ENCODE measurements at regions not wholly inside any gene's neighbourhood (a gene's known extent, or its start where the extent isn't known, plus 50 kb on each side); places are given as distances from the start of the nearest gene placed in this dataset.

DNA sequence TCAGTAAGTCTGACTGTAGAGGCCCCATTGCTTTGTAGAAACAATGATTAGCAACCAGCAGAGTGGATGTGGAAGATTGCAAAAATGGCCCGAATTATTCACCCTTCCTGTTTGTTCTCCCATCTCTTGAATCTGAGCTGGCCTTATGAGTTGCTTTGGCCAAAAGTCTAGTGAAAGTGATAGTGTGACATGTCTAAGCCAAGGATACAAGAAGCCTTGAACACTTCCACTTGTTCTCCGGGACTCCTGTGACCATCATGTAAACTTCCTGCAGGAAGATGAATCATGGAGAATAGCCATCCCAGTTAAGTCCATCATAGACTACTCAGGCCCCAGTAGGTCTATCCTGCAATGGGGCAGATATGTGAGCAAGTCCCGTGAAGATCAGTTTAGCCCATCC, 252.0 kb upstream of the JAG1 start:
- DNase-seq: no peak

DNA sequence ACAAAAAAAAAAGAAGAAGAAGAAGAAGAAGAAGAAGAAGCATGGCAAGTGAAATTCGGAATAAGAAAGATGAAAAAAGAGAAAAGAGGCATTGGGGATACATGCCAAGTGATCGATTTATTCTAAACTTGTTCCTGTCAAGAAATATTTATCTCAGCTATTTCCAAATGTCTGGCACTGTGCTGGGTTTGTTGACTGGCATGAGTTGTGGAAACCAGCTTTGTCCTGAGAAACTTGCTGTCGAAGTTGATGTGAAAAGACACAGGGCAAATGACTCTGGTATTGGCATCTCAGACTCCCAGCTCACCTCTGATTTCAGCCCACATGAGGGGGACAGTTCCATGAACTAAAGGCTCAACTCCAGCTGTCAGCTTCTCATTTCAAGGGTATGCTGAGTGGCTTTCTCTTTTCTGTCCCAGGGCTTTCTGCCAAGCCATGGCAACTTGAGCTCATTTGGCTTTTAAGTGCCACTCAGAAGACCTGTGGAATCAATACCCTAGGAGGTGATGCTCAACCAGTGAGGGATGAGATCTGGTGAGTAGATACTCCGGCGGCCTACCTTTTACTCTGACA, 253.3 kb upstream of the JAG1 start:
- no peak for DNase-seq

DNA sequence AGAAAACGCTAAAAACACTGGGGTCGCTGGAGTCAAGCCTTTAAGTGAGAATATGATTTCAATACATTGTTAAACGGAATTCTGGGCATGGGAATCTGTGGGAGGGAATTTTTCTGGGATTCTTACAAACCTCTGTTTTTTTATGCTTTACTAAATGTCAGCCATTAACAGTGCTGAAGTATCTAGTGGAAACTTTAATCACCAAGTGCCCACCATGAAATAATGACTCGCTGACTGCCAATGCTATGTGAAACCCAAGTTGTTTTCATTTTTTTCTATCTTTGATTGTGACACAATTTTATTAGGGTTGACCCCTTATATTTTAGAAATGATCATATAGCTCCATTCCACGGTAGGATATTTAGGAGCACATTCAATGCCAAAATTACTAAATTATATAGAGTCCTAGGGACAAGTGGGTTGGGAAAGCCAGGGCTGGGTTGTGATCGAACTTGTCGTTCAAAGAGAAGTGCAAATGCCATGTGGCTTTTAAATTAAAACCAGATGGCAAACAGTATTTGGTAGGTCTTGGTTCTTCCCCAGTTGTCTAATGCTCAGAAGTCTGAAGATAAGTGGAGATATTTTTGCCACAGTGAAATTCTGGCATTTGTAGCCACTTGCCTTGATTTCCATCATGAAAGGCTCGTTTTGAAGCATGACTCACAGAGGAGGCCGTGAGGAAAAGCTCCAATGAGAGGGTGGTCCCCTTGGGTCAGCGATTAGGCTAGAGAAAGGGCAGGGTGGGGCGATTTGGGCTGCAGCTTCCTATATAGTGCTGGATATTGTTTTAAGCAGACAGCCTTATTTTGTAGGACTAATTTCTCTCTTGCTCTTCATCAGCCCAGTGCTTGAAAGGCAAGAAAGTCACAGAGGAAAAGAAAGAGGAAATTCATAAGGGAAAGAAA, 254.4 kb upstream of the JAG1 start:
- DNase-seq: no peak

DNA sequence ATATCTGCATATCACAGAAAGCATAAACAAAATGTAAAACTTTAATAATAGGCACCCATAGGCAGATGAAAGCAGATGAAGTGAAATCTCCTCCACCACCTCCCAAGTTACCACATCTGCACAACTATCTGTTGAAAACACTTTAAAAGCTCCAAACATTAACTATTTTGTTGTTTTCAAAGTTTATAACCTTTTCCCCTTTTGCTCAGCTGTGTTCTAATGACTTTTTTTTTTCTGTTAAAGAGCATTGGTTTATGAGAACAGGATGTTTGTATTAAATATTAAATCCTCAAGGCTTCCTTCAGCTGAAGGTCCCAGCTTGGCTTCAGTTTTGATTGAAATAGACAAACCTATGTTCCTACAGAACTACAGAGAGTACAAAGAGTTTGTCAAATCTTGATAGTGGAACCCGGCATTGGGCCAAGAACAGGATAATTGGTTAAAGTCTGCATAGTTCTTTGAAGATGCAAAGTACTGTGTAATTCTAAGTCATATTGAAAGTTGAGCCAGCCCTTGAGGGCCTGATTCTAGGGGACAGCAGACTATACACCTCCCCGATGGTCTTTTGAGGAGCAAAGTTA, 255.1 kb upstream of the JAG1 start:
- no peak for DNase-seq

DNA sequence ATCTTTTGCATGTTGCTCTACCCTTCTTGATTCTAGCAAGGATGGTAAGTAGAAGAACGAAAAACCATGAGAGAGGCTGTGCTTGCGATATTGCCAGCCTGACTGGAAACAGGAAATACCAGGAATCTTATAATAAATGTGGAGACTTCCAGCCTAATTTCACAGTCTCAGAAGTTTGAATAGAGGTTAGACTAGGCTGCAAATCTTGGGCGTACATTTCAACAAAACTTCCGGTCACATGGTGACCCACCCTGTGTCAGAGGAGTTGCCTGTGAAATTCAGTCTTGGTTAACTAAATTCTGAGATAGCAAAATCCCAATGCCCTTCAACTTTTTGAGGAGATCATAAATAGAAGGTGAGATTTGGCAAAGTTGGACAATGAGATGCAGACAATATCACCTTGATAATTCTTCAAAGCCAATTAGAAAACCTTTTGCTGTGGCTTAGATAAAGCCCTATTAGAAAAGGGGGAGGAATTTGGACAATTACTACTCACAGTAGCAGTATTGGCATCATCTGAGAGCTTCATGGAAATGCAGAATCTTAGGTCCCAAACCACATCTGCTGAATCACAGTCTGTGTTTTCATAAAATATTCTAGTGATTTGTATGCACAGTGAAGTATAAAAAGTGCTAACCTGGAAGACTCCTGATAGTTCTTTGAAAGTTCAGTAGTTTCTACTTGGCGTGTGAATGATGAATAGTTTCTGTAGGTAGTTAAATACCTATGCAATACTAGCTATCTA, 262.0 kb upstream of the JAG1 start:
- DNase-seq: no peak

DNA sequence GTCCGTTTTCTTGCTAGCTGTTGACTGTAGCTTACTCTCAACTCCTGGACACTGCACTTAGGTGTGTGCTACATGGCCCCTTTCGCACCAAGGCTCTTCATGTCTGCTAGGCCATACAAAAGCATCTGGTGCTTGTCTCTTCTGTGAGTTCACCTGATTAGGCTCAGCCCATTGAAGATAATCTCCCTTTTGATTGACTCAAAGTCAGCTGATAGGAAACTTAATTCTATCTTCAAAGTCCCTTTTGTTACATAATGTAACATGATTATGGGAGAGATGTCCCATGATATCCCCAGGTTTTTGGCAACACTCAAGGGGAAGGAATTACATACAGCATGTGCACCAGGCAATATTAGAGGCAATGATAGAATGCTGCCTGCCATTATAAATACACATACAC, 263.0 kb upstream of the JAG1 start:
- no peak for DNase-seq

DNA sequence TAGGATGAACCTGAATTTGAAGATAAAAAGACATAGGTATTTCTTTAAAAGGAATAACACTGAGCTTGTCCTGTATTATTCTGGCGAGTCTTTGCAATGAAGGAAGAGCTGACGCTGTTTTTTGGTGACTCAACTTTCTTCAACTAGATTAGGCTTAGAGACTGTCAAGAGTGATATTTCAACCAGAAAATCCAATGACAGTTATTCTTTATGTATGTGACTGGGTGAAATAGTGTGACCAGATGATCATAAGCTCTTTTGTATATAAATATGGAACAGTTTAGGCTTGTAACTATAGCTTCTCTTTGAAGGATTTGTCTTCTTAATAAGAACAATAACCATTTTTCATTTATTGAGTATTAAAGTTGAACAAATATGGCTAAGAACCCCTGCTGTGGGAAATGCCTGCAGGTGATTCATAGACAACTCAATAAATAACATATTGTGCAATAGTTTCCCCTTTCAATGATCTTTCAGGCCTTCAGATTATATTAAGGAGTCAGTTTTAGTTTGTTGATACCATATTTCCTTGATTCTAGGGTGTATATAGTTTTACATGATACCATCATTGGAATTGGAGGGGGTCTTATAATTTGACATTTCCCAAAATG, 265.6 kb upstream of the JAG1 start:
- DNase-seq: no peak

DNA sequence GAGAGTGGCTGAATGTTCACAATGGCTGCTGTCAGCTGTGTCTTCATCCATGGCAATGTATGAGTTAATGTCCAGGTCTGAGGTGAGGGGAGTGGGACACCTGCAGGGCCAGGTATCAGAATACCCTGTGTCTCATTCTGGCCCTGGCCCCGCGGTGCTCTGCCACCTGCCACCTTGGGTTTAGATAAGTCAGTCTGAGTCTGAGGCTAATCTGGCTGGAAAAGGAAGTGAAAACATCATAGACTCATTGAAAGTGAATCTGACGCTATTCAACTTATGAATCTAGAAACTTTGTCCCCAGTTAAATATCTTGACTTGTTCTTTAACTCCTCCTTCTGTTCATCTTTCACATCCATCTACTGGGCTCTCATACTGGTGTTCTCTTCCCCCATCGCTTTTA, 267.1 kb upstream of the JAG1 start:
- no peak for DNase-seq

DNA sequence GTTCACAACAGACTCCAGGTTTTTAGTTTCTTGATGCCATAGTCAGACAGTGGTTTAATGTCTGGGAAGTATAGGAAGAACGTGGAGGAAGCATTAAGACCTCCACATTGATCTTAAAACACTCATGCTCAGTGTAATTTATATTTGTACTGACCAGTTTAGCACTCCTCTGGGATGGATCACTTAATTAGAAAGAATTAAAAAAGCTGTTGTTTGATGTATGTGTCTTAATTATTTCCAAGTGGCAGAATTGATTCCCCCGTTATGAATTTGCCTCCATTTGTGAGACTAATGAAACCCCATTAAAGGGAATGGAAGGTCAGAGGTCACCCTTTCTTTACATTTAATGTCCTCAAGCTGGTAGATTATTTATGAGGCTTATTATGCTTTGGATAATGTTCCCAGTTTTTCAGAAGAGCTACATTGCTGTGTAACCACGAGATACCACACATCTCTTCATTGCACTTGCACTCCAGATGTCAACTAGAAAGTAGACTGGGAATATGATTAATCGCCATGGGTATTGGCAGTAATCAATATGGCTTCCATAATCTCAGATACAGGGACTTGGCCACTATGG, 270.0 kb upstream of the JAG1 start:
- no peak for DNase-seq

DNA sequence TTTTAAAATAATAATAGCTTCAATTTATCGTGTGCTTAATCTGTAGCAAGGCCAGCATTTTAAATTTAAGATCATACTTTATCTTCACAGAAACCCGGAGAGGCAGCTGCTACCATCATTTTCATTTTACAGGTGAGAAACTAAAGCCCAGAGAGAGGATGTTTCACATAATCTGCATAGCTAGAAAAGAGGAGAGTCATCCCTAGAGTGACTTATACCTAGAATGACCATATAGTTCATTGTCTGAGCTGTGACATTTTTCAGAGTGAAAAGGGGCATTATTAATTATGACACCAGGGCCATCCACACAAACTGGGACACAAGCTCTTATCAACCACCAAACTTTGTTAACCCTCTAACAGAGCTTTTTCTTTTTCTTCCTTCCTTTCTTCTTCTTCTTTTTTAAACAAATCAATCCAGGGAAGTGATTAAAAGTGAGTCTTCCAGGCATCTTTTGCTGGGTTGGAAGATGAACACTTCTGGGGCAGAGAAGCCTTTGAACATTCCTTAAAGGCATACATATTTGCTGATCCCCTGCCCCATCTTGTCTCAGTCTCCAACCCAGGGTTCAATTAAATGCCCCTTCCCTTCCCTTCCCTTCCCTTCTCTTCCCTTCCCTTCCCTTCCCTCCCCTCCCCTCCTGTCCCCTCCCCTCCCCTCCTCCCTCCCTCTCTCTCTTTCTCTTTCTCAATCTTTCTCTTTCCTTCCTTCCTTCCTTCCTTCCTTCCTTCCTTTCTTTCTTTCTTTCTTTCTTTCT, 272.5 kb upstream of the JAG1 start:
- DNase-seq: no peak

DNA sequence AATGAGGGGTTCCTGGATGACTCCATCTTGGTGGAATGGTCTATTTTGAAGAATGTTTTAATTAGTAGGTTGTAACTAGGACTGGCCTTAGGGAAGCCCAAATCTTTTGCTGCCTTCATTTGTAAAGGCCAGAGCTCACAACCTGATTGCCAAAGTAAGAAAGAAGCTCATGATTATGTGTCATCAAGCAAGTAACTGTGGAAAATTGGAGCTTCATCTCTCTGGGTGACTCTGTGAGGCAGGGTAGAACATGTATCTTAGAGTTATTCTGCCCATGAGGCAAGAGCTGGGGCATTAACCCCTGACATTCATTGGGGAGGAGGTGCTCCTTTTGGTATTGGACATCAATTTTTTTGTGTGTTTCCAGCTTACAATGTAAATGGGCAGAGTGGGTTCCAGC, 273.9 kb upstream of the JAG1 start:
- no peak for DNase-seq

DNA sequence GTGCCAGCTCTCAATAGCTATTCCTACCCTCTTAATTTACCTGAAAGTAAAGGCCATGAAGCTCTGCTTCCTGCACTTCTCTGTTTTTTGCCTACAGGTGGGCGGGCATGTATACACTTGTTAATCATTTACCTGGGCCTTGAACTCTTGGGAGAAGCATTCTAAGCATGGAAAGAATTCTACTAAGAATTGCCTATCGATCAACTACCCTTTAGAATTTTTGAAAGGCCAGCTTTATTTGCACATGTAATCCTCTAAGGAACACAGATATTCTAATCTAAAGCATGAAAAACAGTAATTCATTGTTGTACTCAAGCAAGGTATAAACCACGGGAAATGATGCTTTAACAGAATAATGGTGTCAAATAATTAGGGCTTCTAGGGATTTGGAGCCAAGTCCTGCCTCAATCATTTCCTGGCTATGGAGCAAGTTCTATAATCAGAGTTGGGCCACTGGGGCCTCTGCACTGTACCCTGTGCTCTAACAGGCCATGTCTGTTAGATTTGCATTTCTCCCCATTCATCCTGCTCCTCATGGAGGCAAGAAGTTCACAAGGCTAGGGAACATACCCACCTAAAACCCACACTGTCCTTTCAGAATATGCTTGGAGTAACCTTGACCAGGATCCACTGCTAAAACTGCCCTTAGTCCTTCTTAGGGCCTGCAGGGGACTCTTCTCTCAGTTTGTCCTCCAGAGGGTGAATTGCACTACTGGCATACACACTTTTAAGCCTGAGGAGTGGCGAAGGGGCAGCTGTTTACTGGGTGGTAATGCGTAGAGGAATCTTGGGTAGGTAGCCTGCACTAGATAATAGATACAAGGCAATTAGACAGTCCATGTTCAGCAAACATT, 276.4 kb upstream of the JAG1 start:
- no peak for DNase-seq

DNA sequence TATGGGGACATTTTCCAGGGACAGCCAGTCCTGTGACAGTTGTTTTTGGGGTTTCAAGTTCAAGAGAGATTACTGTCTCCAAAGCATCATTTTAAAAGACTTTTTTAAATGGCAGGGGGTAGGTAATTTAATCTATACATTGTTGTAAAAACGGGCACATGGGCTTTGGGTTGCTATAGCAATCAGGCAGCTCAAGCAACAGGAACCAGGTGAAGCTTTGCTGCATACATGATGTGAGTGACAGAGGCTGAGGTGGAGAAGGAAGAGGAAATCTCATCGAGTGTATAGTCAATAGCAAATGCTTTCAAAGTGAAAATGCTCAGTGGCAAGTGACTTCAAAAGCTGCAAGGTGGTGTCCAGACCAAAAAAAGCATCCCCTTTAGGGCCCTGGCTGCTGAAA, 277.4 kb upstream of the JAG1 start:
- no peak for DNase-seq

DNA sequence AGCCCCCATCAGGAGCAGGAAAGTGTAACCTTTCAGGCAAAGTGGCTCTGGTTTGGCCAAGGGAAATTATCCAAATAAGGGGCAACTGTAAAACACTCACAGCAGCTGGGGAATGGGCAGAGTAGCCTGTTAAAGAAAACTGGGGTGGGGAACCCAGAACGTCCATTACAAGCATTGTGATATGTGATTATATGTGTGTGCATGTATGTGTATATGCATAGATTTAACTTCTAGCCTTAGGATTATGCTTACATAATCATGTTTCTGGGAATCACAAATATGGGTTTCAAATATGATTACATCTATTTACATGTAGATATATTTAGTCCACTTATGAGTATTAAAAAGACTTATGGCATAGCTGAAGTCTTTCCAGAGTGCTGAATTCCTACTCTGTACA, 278.1 kb upstream of the JAG1 start:
- no peak for DNase-seq

DNA sequence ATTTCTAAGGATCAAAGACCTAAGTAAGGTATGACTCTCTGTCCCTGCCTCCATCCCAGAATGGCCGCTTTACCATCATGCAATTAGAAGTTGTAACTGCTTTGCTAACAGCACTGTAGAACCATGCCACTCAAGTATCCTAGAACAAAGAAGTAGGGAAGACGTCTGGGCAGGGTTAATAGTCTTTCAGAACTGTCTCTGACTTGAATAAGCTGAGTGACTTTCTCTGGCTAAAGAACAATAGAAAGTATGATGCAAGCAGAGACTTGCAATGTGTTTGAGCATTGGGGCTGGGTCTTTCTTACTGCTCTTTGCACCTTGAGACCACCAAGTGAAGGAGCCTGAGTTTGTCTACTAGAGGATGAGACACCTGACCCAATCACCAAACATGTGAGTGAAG, 279.6 kb upstream of the JAG1 start:
- no peak for DNase-seq

DNA sequence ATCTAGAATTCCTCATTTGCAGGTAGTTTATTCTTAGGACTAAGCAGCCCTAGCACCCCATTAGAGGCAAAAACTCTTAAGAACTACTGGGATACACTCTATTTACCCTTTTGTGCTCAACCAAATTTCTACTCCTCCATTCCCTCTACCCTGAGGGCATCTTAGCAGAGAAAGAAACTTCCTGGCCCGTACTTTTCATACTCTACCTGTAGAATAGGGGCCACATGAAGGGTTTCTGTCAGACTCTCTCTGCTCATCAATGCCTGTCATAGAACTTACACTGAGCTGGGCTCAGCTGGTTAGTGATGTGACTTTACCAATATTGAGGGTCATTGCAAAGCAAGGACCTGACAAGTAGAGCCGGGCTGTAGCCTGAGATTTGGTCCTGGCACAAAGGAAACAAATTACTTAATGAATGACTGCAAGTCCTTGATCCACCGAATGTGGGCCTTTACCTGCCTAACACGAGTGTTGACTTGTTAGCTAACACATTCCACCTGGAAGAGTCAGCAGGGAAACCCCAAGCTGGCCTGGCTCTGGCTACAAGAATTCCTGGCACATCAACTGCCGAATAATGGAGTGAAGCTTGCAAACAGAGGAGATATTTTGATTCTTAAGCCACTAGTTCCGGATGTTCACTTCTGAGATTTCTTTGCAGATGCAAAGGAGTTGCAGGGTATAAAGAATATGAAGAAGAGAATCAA, 280.5 kb upstream of the JAG1 start:
- no peak for DNase-seq

DNA sequence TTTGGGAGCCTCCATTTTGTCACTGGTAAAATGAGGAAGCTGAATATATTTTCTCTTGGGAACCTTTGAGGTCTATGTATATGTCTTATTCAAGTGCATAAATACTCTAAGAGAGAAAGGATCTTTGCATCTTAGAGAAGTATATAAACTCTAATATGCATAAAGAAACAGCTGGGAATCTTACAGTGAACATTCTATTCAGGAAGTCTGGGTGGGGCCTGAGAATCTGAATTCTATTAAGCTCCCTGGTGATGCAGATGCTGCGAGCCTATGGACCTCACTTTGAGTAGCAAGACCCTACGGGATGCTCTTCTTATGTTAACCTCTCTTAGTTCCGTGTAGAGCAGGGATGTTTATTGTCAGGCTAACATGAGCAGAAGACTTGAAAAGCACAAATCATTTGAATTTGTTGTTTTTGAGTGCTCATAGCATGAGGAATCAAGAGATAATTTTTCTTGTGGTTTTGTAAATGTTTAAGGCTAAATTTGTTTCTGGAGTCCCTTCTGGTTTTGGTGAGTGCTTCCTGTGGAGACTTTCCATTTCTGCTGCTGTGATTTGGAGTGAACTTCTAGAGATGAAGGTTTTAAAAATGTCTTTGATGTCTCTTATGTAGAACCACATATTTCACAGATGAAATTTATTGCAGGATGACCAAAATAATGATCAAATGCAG, 281.2 kb upstream of the JAG1 start:
- no peak for DNase-seq

DNA sequence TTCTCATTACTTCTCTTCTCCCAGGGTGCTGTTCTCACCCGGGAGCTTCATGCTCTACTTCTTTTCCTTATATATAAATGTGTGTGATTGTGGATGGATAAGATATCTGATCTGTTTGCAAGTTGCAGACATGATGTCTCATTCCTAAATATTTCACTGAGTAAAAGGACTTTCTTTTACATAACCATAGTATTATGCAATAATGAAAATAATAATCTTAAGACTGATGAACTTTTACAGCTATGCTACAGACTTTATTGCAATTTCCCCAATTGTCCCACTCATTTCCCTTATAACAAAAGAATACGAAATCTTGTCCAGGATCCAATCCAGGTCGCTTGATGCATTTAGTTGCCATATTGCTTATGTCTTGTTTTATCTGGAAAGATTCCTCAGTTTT, 284.5 kb upstream of the JAG1 start:
- DNase-seq: no peak

DNA sequence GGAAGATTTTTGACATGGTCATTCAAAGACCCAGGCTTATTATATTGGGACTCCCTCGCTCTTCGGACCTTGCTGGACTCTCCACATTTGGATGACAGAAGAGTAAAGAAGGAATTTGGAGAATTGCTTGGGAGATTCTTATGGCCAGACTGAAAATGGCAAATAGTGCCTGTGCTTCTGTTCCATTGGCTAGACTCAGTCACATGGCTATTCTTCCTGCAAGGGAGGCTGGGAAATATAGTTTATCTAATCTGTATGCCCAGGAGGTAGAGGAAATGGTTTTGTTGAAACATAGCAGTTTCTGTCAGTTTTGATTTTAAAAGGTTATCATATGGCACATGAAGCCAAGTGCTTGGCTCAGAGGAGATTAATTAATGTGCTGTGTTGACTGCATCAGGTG, 286.6 kb upstream of the JAG1 start:
- no peak for DNase-seq

Measured in KG1 (cell line).